Endothelial cell (in vitro differentiated cells): ENCODE measurements at regions not wholly inside any gene's neighbourhood (a gene's known extent, or its start where the extent isn't known, plus 50 kb on each side); places are given as distances from the start of the nearest gene placed in this dataset.

Experiments used
- DNase-seq: peaks from one replicate; pipeline ENCODE4 v3.0.0; 2021; ENCODE audit warnings: low spot score
- H3K27ac Mint-ChIP-seq: one replicate; pipeline ENCODE4 v1.8.0; 2021; ENCODE audit warnings: mixed read lengths, inconsistent platforms; ENCODE audit not compliant: unreplicated experiment
- H3K27me3 Mint-ChIP-seq: one replicate; pipeline ENCODE4 v1.8.0; 2021; ENCODE audit warnings: mild to moderate bottlenecking, moderate library complexity, mixed read lengths, inconsistent platforms; ENCODE audit not compliant: unreplicated experiment
- H3K36me3 Mint-ChIP-seq: one replicate; pipeline ENCODE4 v1.8.0; 2021; ENCODE audit warnings: mild to moderate bottlenecking, low read depth, mixed read lengths, inconsistent platforms; ENCODE audit not compliant: unreplicated experiment
- H3K4me1 Mint-ChIP-seq: one replicate; pipeline ENCODE4 v1.8.0; 2021; ENCODE audit warnings: mild to moderate bottlenecking, mixed read lengths, inconsistent platforms; ENCODE audit not compliant: unreplicated experiment
- H3K4me3 Mint-ChIP-seq: one replicate; pipeline ENCODE4 v1.8.0; 2021; ENCODE audit warnings: mild to moderate bottlenecking, mixed read lengths, inconsistent platforms; ENCODE audit not compliant: unreplicated experiment
- H3K9me3 Mint-ChIP-seq: one replicate; pipeline ENCODE4 v1.8.0; 2021; ENCODE audit warnings: mixed read lengths, inconsistent platforms; ENCODE audit not compliant: unreplicated experiment
- CTCF ChIP-seq: fragments of 200-600 bp; sonication (generic); IDR thresholded peaks from one replicate; pipeline ENCODE4 v1.5.0; 2021; ENCODE audit warnings: antibody characterized with exemption; ENCODE audit not compliant: unreplicated experiment

DNA sequence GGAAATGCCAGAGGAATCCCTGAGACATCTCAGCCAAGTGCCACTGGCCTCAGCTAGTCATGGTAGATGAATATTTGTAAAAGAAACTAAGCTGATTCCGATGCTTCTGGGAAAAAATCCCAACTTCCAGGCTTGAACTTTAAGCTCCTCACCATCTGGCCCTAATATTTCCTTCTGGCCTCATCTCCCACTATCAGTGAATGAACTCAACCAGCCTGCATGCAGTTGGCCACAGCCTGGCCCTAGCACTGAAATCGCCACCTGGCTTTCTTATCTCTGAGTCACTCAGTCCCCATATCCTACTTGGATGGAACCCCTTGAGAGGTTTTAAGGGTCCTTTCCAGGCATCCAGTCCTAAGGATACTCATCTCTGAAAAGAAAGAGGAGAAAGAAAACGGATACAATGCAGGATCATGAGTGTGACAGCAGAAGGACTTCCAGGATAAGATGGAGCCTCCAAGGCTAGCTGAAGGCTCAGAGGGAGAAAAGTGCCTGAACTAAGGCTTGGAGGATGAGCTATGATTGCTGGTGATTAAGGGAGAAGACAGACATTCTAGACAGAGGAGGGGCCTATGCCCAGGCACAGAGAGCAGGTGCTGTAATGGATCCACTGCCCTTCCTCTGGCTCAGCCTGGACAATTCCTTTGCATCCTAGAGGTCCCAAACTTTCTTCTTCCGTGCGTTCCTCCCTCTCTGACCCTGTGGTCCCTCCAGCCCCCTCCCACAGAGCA is 141.5 kb upstream of the MYCN start:
- Mint-ChIP-seq H3K4me1 (peaks cover 5% of the 10 kb centered on the region), H3K27ac (no peak overlapping the region), H3K27me3 (peaks cover 4% of the 10 kb centered on the region), H3K9me3 (no peaks in the 10 kb centered on the region), H3K4me3 (no peak overlapping the region), H3K36me3 (no peaks in the 10 kb centered on the region)
- no peak for TF ChIP-seq CTCF
- no peak for DNase-seq

DNA sequence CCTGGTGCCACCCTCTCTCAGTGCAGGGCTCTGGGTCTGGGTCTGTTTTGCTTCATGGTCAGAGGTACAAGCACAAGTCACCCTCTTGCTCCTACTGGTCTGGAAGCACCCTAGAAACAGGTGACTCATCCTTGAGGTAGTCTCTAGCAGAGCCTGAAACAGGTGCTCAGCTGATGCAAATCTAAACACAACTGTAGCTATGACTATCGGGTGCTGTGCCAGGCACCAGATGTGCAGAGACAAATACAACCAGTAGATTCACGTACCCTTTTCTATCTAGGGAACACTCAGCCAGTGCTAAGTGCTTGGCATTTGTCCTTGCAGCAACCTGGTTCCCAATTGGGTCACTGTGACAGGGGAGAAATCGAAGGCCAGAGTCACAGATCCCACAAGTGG is 140.9 kb upstream of the MYCN start:
- Mint-ChIP-seq H3K9me3 (no peaks in the 10 kb centered on the region), H3K36me3 (no peaks in the 10 kb centered on the region), H3K4me3 (no peak overlapping the region), H3K27ac (no peak overlapping the region), H3K27me3 (peaks cover 6% of the 10 kb centered on the region), H3K4me1 (peaks cover 5% of the 10 kb centered on the region)
- no peak for TF ChIP-seq CTCF
- DNase-seq = no peak

- DNase-seq = no peak
- Mint-ChIP-seq H3K36me3 (no peaks in the 10 kb centered on the region), H3K27ac (no peak overlapping the region), H3K9me3 (no peaks in the 10 kb centered on the region), H3K4me3 (no peak overlapping the region), H3K27me3 (peaks cover 7% of the 10 kb centered on the region), H3K4me1 (peaks cover 6% of the 10 kb centered on the region)
- TF ChIP-seq CTCF = no peak
Measured at GRCh38 chr2:15800495-15801329, 139.6 kb upstream of the MYCN start.

- DNase-seq = no peak
- no peak overlapping the region for H3K4me3 Mint-ChIP-seq
- H3K36me3 Mint-ChIP-seq = no peaks in the 10 kb centered on the region
- H3K27me3 Mint-ChIP-seq = peaks cover 7% of the 10 kb centered on the region
- H3K9me3 Mint-ChIP-seq = no peaks in the 10 kb centered on the region
- H3K4me1 Mint-ChIP-seq = peaks cover 8% of the 10 kb centered on the region
- H3K27ac Mint-ChIP-seq = no peak overlapping the region
- TF ChIP-seq CTCF = no peak
Measured at GRCh38 chr2:15801439-15801838, 138.9 kb upstream of the MYCN start.

DNA sequence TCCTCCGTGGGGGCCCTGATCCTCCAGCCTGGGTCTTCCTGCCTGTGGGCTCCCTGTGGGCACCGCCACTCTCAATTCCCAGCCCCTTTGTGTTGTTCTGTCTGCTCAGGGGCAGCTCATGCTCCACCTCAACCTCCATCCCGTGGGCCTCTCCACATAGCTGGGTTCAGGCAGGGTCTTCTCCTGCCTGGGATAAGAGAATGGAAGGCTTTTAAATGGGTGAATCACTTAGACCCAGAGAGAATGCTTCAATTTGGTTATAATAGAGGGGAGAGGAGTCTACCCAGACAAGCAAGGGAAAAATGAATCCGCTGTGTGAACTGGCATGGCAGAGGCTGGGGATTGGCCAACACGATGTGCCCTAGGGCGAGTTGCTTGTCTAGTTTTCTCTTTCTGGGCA is 138.4 kb upstream of the MYCN start:
- H3K27me3 Mint-ChIP-seq = peaks cover 7% of the 10 kb centered on the region
- peaks cover 8% of the 10 kb centered on the region for H3K4me1 Mint-ChIP-seq
- TF ChIP-seq CTCF = no peak
- no peak overlapping the region for H3K27ac Mint-ChIP-seq
- H3K4me3 Mint-ChIP-seq = no peak overlapping the region
- H3K36me3 Mint-ChIP-seq = no peaks in the 10 kb centered on the region
- no peak for DNase-seq
- H3K9me3 Mint-ChIP-seq = no peaks in the 10 kb centered on the region
